Hematopoietic multipotent progenitor cell treated with erythropoietin and hydrocortisone succinate and interleukin-3 and kit ligand, for 8 days (in vitro differentiated cells): ENCODE measurements at regions not wholly inside any gene's neighbourhood (a gene's known extent, or its start where the extent isn't known, plus 50 kb on each side); places are given as distances from the start of the nearest gene placed in this dataset.
"Not testable (repeated sequence)": the region's sequence is repeated elsewhere in the genome, so short reads cannot be mapped to it uniquely, and the experiment has no call there.

Experiments used
- DNase-seq: peaks from one replicate; pipeline ENCODE4 v3.0.0-alpha.2; 2015

GRCh38 chr9:22227986-22228385 lies 218.6 kb upstream of the DMRTA1 start:
- DNase-seq, result no peak

- no peak for DNase-seq
Observed at GRCh38 chr9:22228542-22228941, 218.1 kb upstream of the DMRTA1 start.

- DNase-seq, result no peak
Observed at GRCh38 chr9:22229069-22229468, 217.6 kb upstream of the DMRTA1 start.

- not testable (repeated sequence) for DNase-seq
Observed at GRCh38 chr9:22231309-22231708, 215.3 kb upstream of the DMRTA1 start.

- DNase-seq, result no peak
Observed at GRCh38 chr9:22232971-22233370, 213.7 kb upstream of the DMRTA1 start.

- no peak for DNase-seq
Observed at GRCh38 chr9:22237497-22238363, 208.9 kb upstream of the DMRTA1 start.

GRCh38 chr9:22238809-22239684 lies 207.6 kb upstream of the DMRTA1 start:
- DNase-seq, result peak; percentile 20

- no peak for DNase-seq
Observed at GRCh38 chr9:22240619-22241018, 206.0 kb upstream of the DMRTA1 start.

- no peak for DNase-seq
Observed at GRCh38 chr9:22241024-22241423, 205.6 kb upstream of the DMRTA1 start.

GRCh38 chr9:22241611-22242010 lies 205.0 kb upstream of the DMRTA1 start:
- DNase-seq, result no peak

- peak; percentile 52 for DNase-seq
Observed at GRCh38 chr9:22244139-22245011, 202.2 kb upstream of the DMRTA1 start.

GRCh38 chr9:22255337-22255736 lies 191.3 kb upstream of the DMRTA1 start:
- DNase-seq, result no peak

GRCh38 chr9:22256381-22256780 lies 190.2 kb upstream of the DMRTA1 start:
- DNase-seq, result no peak

GRCh38 chr9:22257026-22257816 lies 189.4 kb upstream of the DMRTA1 start:
- DNase-seq, result no peak

GRCh38 chr9:22265038-22265437 lies 181.6 kb upstream of the DMRTA1 start:
- DNase-seq, result no peak

GRCh38 chr9:22265534-22265933 lies 181.1 kb upstream of the DMRTA1 start:
- DNase-seq, result no peak

GRCh38 chr9:22274477-22274876 lies 172.1 kb upstream of the DMRTA1 start:
- DNase-seq, result no peak

GRCh38 chr9:22278426-22278825 lies 168.2 kb upstream of the DMRTA1 start:
- no peak for DNase-seq

GRCh38 chr9:22279636-22280035 lies 167.0 kb upstream of the DMRTA1 start:
- no peak for DNase-seq

GRCh38 chr9:22285066-22285465 lies 161.6 kb upstream of the DMRTA1 start:
- DNase-seq, result no peak

GRCh38 chr9:22286661-22287060 lies 160.0 kb upstream of the DMRTA1 start:
- no peak for DNase-seq

- no peak for DNase-seq
Observed at GRCh38 chr9:22288661-22289060, 158.0 kb upstream of the DMRTA1 start.
